Glutamatergic neuron (in vitro differentiated cells): ENCODE measurements at regions not wholly inside any gene's neighbourhood (a gene's known extent, or its start where the extent isn't known, plus 50 kb on each side); places are given as distances from the start of the nearest gene placed in this dataset.

Experiments
- DNase-seq: peaks from one replicate; pipeline ENCODE4 v3.0.0; 2022
- H3K27ac Mint-ChIP-seq: one replicate; pipeline ENCODE4 v1.8.0; 2020; ENCODE audit warnings: mild to moderate bottlenecking, mixed read lengths, inconsistent platforms; ENCODE audit not compliant: unreplicated experiment
- H3K27me3 Mint-ChIP-seq: one replicate; pipeline ENCODE4 v1.8.0; 2020; ENCODE audit warnings: mild to moderate bottlenecking, moderate library complexity, mixed read lengths, inconsistent platforms; ENCODE audit not compliant: unreplicated experiment
- H3K36me3 Mint-ChIP-seq: one replicate; pipeline ENCODE4 v1.8.0; 2020; ENCODE audit warnings: mild to moderate bottlenecking, mixed read lengths, inconsistent platforms; ENCODE audit not compliant: unreplicated experiment
- H3K4me1 Mint-ChIP-seq: one replicate; pipeline ENCODE4 v1.8.0; 2020; ENCODE audit warnings: mild to moderate bottlenecking, low read depth, mixed read lengths, inconsistent platforms; ENCODE audit not compliant: unreplicated experiment
- H3K4me3 Mint-ChIP-seq: one replicate; pipeline ENCODE4 v1.8.0; 2020; ENCODE audit warnings: mild to moderate bottlenecking, mixed read lengths, inconsistent platforms; ENCODE audit not compliant: unreplicated experiment
- H3K9me3 Mint-ChIP-seq: one replicate; pipeline ENCODE4 v1.8.0; 2020; ENCODE audit warnings: mild to moderate bottlenecking, moderate library complexity, mixed read lengths, inconsistent platforms; ENCODE audit not compliant: unreplicated experiment
- CTCF ChIP-seq: fragments of 200-600 bp; sonication (generic); IDR thresholded peaks from one replicate; pipeline ENCODE4 v1.5.0; 2021; ENCODE audit not compliant: partially characterized antibody, unreplicated experiment

GRCh38 chr3:99287876-99288275 lies 350.5 kb upstream of the COL8A1 start:
- no peaks in the 10 kb centered on the region for H3K4me1 Mint-ChIP-seq
- no peak overlapping the region for H3K27ac Mint-ChIP-seq
- H3K36me3 Mint-ChIP-seq = no peaks in the 10 kb centered on the region
- TF ChIP-seq CTCF = no peak
- H3K4me3 Mint-ChIP-seq = no peak overlapping the region
- H3K9me3 Mint-ChIP-seq = no peaks in the 10 kb centered on the region
- H3K27me3 Mint-ChIP-seq = no peaks in the 10 kb centered on the region
- no peak for DNase-seq

- H3K27ac Mint-ChIP-seq = no peak overlapping the region
- H3K4me1 Mint-ChIP-seq = no peaks in the 10 kb centered on the region
- no peak for DNase-seq
- no peak overlapping the region for H3K4me3 Mint-ChIP-seq
- TF ChIP-seq CTCF = no peak
- no peaks in the 10 kb centered on the region for H3K36me3 Mint-ChIP-seq
- no peaks in the 10 kb centered on the region for H3K27me3 Mint-ChIP-seq
- no peaks in the 10 kb centered on the region for H3K9me3 Mint-ChIP-seq
Observed at GRCh38 chr3:99286266-99286845, 352.0 kb upstream of the COL8A1 start.

- H3K27ac Mint-ChIP-seq = no peak overlapping the region
- peaks cover 1% of the 10 kb centered on the region for H3K27me3 Mint-ChIP-seq
- TF ChIP-seq CTCF = no peak
- peaks cover 1% of the 10 kb centered on the region for H3K9me3 Mint-ChIP-seq
- H3K36me3 Mint-ChIP-seq = no peaks in the 10 kb centered on the region
- no peaks in the 10 kb centered on the region for H3K4me1 Mint-ChIP-seq
- no peak for DNase-seq
- no peak overlapping the region for H3K4me3 Mint-ChIP-seq
Observed at GRCh38 chr3:99269606-99270351, 368.3 kb upstream of the DCBLD2 start.

- Mint-ChIP-seq H3K36me3 (no peaks in the 10 kb centered on the region), H3K27ac (no peak overlapping the region), H3K4me1 (no peaks in the 10 kb centered on the region), H3K27me3 (no peaks in the 10 kb centered on the region), H3K9me3 (no peaks in the 10 kb centered on the region), H3K4me3 (no peak overlapping the region)
- DNase-seq = no peak
- no peak for TF ChIP-seq CTCF
Observed at GRCh38 chr3:99256788-99257187, 355.3 kb upstream of the DCBLD2 start.

GRCh38 chr3:99253963-99254355 lies 352.5 kb upstream of the DCBLD2 start:
- DNase-seq = no peak

More at GRCh38 chr3:99253963-99254355, 352.5 kb upstream of the DCBLD2 start:
- TF ChIP-seq CTCF = no peak
- Mint-ChIP-seq H3K27ac (no peak overlapping the region), H3K9me3 (no peaks in the 10 kb centered on the region), H3K27me3 (no peaks in the 10 kb centered on the region), H3K4me1 (no peaks in the 10 kb centered on the region), H3K36me3 (no peaks in the 10 kb centered on the region), H3K4me3 (no peak overlapping the region)
